Activated CD4-positive, CD25-positive, alpha-beta regulatory T cell treated with anti-CD3 and anti-CD28 coated beads, Interleukin-2, amount 50 U/mL, for 16 hours (primary cell): ENCODE measurements at regions not wholly inside any gene's neighbourhood (a gene's known extent, or its start where the extent isn't known, plus 50 kb on each side); places are given as distances from the start of the nearest gene placed in this dataset.

Experiments used
- DNase-seq: peaks from one replicate; pipeline ENCODE4 v3.0.0-alpha.2; 2020; ENCODE audit warnings: low read depth, low spot score

- no peak for DNase-seq
These were observed 92.8 kb upstream of the SEPTIN5 start for GRCh38 chr22:19621373-19622060.

DNA sequence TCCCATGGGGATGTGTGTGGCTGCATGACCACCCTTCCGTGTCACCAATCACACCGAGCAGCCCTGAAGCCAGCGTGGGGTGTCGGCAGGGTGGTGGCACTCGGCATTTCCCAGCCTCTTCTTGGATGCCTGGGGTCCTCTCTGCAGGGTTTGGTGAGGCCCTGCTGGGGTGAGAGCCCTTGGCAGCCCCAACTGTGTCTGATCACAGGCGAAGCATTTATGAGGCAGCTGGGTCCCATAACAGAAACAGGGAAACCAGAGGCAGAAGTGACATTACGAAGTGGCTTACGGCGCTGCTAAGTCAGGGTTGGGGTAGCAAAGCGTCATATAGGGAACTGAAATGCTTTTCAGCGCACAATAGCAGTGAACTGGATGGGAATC lies 92.3 kb upstream of the SEPTIN5 start:
- no peak for DNase-seq

GRCh38 chr22:19625331-19626041 lies 88.8 kb upstream of the SEPTIN5 start:
- no peak for DNase-seq

GRCh38 chr22:19626042-19626587 lies 88.2 kb upstream of the SEPTIN5 start:
- DNase-seq, result no peak

GRCh38 chr22:19626666-19627065 lies 87.6 kb upstream of the SEPTIN5 start:
- no peak for DNase-seq

DNA sequence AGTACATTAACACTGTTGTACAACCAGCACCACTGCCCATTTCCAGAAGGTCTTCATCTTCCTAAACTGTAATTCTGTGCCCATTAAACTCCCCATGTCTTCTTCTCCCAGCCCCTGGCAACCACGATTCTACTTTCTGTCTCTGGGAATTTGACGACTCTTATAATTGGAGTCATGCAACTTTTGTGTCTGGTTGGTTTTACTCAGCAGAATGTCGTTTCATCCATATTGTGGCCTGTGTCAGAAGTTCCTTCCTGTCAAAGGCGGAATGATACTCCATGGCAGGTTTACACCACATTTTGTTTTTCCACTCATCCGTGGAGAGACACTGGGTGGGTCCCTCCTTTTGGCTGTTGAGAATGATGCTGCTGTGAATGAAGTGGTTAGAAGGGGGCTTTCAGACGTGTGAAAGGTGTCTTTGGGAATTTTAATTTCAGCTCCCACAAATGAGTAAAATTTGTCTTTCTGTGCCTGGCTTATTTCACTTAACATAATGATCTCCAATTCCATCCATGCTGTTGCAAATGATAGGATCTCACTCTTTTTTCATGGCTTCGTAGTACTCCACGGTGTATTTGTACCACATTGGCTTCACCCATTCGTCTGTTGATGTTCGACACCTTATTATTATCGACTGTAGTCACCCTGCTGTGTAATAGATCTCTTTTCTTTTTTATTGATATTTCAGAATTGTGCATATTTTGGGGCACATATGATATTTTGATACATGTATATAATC lies 86.1 kb upstream of the SEPTIN5 start:
- no peak for DNase-seq

DNA sequence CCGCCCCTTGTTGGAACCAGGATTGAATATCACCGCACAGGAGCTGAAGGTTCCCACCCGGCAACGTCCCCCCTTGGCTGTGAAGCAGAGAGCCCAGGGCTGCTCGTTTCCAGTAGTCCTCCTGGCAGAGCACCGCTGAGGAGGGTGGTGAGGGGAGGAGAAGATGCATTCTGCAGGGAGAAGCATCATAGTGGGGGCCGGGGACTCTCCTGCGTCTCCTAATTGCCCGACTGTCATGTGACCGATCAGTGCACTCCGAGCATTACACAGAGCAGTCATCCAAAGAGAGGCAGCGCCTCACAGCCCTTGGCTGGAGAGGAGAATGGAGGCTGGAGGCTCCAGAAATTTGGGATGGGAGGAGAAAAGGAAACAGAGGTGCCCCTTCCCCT lies 85.0 kb upstream of the SEPTIN5 start:
- no peak for DNase-seq

DNA sequence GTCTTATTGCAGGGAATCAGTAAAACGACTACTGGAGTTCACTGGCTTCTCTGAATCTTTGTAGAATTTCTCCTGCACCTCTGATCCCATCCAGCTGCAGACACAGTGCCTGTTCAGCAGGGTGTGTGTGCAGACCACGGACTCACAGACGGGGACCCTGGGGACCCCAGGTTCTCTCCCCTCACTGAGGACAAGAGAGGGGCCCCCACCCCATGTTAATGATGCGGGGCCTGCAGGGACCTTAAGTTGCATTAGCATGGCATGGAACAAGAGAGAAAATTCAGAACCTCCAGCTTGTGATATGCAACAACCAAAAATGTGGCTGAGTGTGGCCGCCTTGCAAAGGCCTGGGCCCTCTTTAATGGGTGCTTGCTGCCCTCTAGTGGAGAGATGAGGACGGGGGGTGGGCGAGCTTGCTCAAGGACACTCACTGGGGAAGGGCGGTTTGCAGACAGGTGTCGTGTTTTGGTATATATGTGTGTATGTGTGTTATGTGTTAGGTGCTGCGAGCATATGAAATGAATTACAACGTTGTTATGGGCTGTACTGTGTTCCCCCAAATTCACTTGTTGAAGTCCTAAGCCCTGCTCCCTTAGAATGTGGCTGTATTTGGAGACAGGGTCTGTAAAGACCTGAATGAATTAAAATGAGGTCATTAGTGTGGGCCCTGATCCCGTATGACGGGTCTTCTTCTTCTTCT lies 84.4 kb upstream of the SEPTIN5 start:
- peak; percentile 81 for DNase-seq

DNA sequence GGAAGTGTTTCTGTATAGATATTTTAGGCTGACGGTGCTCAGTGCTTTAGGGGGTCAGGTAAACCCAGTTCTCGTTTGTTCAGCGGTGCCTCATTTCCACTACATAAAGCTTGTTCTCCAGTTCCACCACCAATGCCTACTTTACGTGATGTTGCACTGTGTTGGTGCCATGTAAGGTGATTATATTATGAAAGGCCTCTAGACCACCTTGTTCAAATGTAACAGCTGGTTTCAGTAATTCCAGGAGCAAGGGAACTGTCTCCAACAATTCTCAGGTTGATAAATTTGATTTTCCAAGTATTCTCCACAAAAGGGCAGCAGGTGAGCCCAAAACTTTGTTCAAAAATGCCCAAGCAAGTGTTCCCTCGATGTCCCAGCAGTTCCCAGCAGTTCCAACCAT lies 83.7 kb upstream of the SEPTIN5 start:
- DNase-seq, result no peak

DNA sequence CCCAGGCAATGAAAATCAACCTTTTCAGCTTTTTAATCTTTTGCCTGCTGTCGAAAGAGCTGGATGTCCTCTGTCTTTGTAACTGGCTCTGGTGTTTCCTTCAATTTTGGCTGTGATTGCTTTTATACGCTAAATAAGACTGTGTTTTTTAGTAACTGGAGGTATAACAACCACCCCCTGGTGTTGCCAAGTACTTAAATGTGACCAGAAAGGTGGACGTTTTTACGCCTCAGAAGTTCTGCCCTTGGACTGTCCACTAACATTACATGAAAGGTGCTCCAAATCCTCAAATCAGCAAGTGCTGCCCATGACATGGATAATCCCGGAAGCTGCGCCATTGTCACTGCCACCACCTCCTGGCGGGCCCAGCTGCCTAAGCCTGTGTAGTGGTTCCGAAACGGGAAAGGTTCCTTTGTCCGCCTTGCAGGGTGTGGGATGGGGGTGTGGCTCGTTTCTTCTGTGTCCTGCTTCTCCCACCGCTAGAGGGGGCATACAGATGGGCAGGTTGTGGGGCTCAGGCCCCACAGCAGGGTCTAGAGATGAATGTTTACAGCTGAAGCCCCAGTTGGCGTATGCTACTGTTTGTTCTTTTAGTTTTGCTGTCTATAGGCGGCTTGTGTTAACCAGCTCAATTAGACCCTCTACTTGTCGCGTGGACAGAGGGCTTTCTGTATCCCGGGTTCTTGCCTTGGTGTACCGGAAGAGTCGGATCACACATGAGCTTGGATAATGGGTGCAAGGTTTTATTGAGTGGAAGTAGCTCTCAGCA lies 82.2 kb upstream of the SEPTIN5 start:
- DNase-seq, result no peak

GRCh38 chr22:19632668-19633148 lies 81.6 kb upstream of the SEPTIN5 start:
- DNase-seq, result no peak

GRCh38 chr22:19634226-19634975 lies 79.9 kb upstream of the SEPTIN5 start:
- no peak for DNase-seq

DNA sequence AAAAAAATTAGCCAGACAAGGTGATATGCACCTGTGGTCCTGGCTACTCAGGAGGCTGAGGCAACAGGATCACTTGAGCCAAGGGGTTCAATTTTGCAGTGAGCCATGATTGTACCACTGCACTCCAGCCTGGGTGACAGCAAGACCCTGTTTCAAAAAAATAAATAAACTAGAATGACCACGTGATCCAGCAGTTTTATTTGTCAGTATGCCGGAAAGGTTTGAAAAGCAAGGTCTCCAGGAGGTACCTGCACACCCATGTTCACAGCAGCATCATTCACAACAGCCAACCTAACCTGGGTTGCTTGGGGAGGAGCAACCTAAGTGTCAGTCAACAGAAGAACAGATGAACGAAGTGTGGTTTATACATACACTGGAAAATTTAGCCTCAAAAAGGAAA lies 78.7 kb upstream of the SEPTIN5 start:
- no peak for DNase-seq

GRCh38 chr22:19636696-19637407 lies 77.5 kb upstream of the SEPTIN5 start:
- no peak for DNase-seq

DNA sequence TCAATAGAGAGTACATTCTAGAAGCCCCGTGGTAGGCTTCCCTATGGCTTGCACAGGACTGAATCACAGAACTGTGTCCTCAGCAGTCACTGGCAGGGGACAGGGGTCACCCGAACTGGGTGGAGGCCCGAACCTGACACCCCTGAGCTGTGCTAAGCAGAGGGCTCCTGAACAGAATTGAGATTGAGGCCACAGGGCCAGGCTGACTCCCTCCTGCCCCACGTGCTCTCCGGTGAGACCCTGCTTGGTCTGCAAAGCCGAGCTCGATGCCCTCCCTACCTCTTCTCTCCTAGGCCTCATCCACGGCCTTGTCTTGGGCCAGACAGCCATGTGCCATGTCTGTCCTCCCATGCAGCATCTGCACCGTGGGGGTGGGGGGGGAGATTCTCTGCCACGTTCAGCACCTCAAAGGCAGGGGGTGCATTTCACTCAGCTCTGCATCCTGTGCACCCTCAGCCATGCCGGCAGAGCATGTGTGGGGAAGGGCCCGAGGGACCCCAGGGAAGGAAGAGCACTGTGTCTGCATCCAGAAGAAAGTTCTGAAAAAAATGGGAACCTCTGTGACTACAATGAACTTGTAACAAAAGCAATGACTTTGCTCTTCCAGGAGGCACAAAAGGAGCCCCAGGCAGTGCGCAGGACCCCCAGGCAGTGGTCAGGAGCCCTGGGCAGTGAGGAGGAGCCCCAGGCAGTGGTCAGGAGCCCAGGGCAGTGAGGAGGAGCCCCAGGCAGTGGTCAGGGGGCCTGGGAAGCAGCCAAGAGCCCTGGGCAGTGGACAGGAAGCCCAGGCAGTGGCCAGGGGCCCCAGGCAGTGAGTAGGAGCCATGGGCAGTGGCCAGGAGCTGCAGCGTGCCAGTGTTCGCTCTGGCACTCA lies 76.7 kb upstream of the SEPTIN5 start:
- no peak for DNase-seq

DNA sequence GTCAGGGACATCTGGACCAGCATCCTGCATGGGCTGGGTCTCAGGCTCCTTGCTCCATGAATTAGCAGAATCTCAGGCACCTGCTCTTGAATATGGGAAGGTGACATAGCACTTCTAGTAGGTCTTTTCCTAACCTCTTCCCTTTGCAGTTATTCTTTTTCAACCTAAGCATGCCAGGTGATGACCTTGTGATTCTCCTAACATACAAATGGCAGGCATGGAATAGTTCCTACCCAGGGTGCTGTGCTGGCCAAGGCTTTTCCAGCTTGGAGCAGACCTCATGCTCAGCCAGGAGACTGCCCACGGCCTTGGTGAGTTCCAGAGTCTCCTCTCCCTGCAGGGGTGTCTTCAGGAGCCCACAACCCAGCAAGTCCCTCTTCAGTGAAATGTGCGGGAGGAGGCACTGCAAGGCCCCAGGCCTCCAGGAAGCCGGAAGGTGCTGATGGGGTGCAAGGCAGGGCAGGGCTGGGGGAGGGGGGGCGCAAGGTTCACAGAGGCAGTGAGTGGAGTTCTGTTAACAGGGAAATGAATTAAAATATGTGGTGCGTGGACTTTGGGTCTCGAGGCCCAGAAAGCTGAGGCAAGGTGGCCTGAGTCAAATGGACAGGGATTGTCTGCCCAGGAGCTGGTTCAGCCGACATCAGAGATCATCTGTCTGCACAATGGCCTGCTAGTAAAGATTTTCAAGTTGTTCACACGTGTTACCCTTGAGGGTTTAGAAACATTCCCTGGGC lies 75.9 kb upstream of the SEPTIN5 start:
- no peak for DNase-seq

GRCh38 chr22:19639610-19640135 lies 74.6 kb upstream of the SEPTIN5 start:
- no peak for DNase-seq

GRCh38 chr22:19640306-19640705 lies 74.0 kb upstream of the SEPTIN5 start:
- no peak for DNase-seq
